ENCODE measurements at regions not wholly inside any gene's neighbourhood (a gene's known extent, or its start where the extent isn't known, plus 50 kb on each side); places are given as distances from the start of the nearest gene placed in this dataset.

- H3K9me3 ChIP-seq: no peaks in the 10 kb centered on the region
- no peaks in the 10 kb centered on the region for H3K4me1 ChIP-seq
- intact Hi-C loops (cut with micrococcal nuclease; ENCODE audit: unreplicated experiment): no loop called here
- no peaks in the 10 kb centered on the region for H3K36me3 ChIP-seq (ENCODE audit: control insufficient read depth, insufficient read depth, low read length)
- no peak overlapping the region for H3K4me3 ChIP-seq (ENCODE audit: low read depth, low read length)
- H3K27ac Mint-ChIP-seq (ENCODE audit: unreplicated experiment): no peak overlapping the region
- peaks cover 48% of the 10 kb centered on the region for H3K36me3 Mint-ChIP-seq (ENCODE audit: insufficient read depth, unreplicated experiment)
- no peaks in the 10 kb centered on the region for H3K4me1 Mint-ChIP-seq (ENCODE audit: low read depth, unreplicated experiment)
- CTCF ChIA-PET: no interaction called here
- no peaks in the 10 kb centered on the region for H3K27me3 ChIP-seq (replicated peaks; ENCODE audit: control insufficient read depth, insufficient read depth, low read length)
- TF ChIP-seq, protein P1, sequence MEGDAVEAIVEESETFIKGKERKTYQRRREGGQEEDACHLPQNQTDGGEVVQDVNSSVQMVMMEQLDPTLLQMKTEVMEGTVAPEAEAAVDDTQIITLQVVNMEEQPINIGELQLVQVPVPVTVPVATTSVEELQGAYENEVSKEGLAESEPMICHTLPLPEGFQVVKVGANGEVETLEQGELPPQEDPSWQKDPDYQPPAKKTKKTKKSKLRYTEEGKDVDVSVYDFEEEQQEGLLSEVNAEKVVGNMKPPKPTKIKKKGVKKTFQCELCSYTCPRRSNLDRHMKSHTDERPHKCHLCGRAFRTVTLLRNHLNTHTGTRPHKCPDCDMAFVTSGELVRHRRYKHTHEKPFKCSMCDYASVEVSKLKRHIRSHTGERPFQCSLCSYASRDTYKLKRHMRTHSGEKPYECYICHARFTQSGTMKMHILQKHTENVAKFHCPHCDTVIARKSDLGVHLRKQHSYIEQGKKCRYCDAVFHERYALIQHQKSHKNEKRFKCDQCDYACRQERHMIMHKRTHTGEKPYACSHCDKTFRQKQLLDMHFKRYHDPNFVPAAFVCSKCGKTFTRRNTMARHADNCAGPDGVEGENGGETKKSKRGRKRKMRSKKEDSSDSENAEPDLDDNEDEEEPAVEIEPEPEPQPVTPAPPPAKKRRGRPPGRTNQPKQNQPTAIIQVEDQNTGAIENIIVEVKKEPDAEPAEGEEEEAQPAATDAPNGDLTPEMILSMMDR (IDR thresholded peaks at IDR 0.05; ENCODE audit: insufficient read depth in 1 of 2, low read depth in 1 of 2, low read length in 1 of 2, severe bottlenecking in 1 of 2, unreplicated experiment in 1 of 2): no peak
- no peak overlapping the region for H3K4me3 Mint-ChIP-seq (ENCODE audit: unreplicated experiment)
- DNase-seq: peak in 1 of 2 experiments; percentile 32
- no peaks in the 10 kb centered on the region for H3K9me3 Mint-ChIP-seq (ENCODE audit: unreplicated experiment)
- POLR2A ChIA-PET: no interaction called here
- H3K27me3 Mint-ChIP-seq (ENCODE audit: insufficient read depth, unreplicated experiment): no peaks in the 10 kb centered on the region
- BruUV-seq (replicated peaks): no TSS peak
Measured at GRCh38 chr11:70575396-70576060, 177.2 kb downstream of the CTTN start.

DNA sequence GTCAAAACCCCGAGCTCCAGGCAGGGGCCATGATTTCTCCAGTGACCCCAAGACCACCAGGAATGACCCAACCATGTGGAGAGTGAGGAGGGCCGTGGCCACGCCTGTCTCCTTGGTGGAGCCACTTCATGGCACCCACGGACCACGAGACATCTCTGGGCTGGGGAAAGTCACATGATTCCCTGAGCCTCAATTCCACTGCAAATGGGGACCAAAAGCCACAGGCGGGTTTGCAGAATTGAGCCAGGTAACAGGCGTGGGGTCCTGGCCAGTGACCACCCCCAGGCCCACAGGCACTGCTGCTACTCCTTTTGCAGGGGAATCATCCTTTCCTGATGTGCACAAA is 178.9 kb downstream of the CTTN start:
- DNase-seq: no peak
- no peak overlapping the region for H3K4me3 ChIP-seq (ENCODE audit: low read depth, low read length)
- no peaks in the 10 kb centered on the region for H3K9me3 Mint-ChIP-seq (ENCODE audit: unreplicated experiment)
- no peaks in the 10 kb centered on the region for H3K4me1 Mint-ChIP-seq (ENCODE audit: low read depth, unreplicated experiment)
- H3K27me3 Mint-ChIP-seq (ENCODE audit: insufficient read depth, unreplicated experiment): no peaks in the 10 kb centered on the region
- POLR2A ChIA-PET: no interaction called here
- peaks cover 47% of the 10 kb centered on the region for H3K36me3 Mint-ChIP-seq (ENCODE audit: insufficient read depth, unreplicated experiment)
- H3K36me3 ChIP-seq (ENCODE audit: control insufficient read depth, insufficient read depth, low read length): no peaks in the 10 kb centered on the region
- intact Hi-C loops (cut with micrococcal nuclease; ENCODE audit: unreplicated experiment): no loop called here
- H3K4me3 Mint-ChIP-seq (ENCODE audit: unreplicated experiment): no peak overlapping the region
- CTCF ChIA-PET: no interaction called here
- TF ChIP-seq, protein P1 (IDR thresholded peaks at IDR 0.05; ENCODE audit: insufficient read depth in 1 of 2, low read depth in 1 of 2, low read length in 1 of 2, severe bottlenecking in 1 of 2, unreplicated experiment in 1 of 2): no peak
- no peak overlapping the region for H3K27ac Mint-ChIP-seq (ENCODE audit: unreplicated experiment)
- no peaks in the 10 kb centered on the region for H3K4me1 ChIP-seq
- H3K27me3 ChIP-seq (replicated peaks; ENCODE audit: control insufficient read depth, insufficient read depth, low read length): no peaks in the 10 kb centered on the region
- no TSS peak for BruUV-seq (replicated peaks)
- H3K9me3 ChIP-seq: no peaks in the 10 kb centered on the region

DNA sequence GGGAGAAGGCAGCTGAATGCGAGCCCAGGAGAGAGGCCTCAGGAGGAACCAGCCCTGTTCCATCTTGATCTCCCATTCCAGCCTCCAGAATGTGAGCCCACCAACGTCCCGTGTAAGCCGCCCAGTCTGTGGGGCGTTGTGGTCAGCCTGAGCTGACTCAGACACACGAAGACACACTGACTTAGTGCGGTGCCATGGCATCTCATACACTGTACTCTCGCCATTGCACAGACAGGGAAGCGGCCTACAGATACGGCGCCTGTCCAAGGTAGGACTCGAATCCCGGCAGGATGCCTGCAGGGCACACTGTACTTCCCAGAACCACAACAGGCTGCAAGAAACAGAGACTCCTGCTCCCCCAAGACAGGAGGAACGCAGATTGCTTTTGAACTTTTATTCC is 179.6 kb downstream of the CTTN start:
- Mint-ChIP-seq H3K27ac (ENCODE audit: unreplicated experiment) (no peak overlapping the region), H3K9me3 (ENCODE audit: unreplicated experiment) (no peaks in the 10 kb centered on the region), H3K4me3 (ENCODE audit: unreplicated experiment) (no peak overlapping the region), H3K27me3 (ENCODE audit: insufficient read depth, unreplicated experiment) (no peaks in the 10 kb centered on the region), H3K36me3 (ENCODE audit: insufficient read depth, unreplicated experiment) (peaks cover 54% of the 10 kb centered on the region), H3K4me1 (ENCODE audit: low read depth, unreplicated experiment) (no peaks in the 10 kb centered on the region)
- intact Hi-C loops (cut with micrococcal nuclease; ENCODE audit: unreplicated experiment): no loop called here
- no TSS peak for BruUV-seq (replicated peaks)
- Histone ChIP-seq H3K4me3 (ENCODE audit: low read depth, low read length) (no peak overlapping the region), H3K4me1 (no peaks in the 10 kb centered on the region), H3K27me3 (replicated peaks; ENCODE audit: control insufficient read depth, insufficient read depth, low read length) (no peaks in the 10 kb centered on the region), H3K9me3 (no peaks in the 10 kb centered on the region), H3K36me3 (ENCODE audit: control insufficient read depth, insufficient read depth, low read length) (no peaks in the 10 kb centered on the region)
- ChIA-PET CTCF (no interaction called here), POLR2A (no interaction called here)
- DNase-seq: peak in 1 of 2 experiments; percentile 26
- TF ChIP-seq, protein P1 (IDR thresholded peaks at IDR 0.05; ENCODE audit: insufficient read depth in 1 of 2, low read depth in 1 of 2, low read length in 1 of 2, severe bottlenecking in 1 of 2, unreplicated experiment in 1 of 2): no peak

Measured in Caco-2 (cell line).